ENCODE measurements at regions not wholly inside any gene's neighbourhood (a gene's known extent, or its start where the extent isn't known, plus 50 kb on each side); places are given as distances from the start of the nearest gene placed in this dataset.

DNA sequence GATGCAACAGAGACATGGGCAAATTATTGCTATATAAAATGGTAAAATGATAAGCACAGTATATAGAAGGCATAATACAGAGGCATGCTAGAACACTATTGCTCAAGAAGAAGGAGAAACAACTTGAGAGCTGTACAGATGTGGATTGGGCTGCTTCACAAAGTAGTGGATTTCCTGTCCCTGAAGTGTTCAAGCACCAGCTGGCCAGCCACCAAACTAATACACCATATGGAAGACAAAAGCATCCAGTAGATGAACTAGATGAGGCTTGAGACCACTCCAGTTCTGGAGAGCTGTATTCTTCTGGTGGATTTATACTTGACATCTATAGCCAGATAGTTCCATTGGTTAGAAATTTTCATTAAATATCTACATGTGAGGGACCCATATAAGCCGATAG lies 134.1 kb upstream of the GNAO1 start:
- no peak overlapping the region for H3K4me3 ChIP-seq (ENCODE audit: low read length)
- TF ChIP-seq CTCF (conservative IDR thresholded peaks at IDR 0.05; ENCODE audit: low read depth, low read length), result no peak
- no peak for DNase-seq (ENCODE audit: low read depth)

DNA sequence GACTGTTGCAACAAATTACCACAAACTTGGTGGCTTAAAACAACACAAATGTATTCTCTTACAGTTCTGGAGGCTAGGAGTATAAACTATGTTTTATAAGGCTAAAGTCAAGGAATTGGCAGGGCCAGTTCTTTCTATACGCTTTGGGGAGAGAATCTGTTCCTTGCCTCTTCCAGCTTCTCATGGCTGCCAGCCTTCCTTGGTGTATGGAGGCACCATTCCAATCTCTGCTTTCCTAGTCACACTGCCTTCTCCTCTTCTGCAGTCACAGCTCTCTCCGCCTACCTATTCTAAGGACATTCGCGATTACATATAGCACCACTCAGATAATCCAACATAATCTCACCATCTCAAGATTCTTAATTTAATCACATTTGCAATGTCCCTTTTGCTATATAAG lies 140.4 kb upstream of the GNAO1 start:
- DNase-seq (ENCODE audit: low read depth), result no peak
- no peak for TF ChIP-seq CTCF (conservative IDR thresholded peaks at IDR 0.05; ENCODE audit: low read depth, low read length)
- no peak overlapping the region for H3K4me3 ChIP-seq (ENCODE audit: low read length)

DNA sequence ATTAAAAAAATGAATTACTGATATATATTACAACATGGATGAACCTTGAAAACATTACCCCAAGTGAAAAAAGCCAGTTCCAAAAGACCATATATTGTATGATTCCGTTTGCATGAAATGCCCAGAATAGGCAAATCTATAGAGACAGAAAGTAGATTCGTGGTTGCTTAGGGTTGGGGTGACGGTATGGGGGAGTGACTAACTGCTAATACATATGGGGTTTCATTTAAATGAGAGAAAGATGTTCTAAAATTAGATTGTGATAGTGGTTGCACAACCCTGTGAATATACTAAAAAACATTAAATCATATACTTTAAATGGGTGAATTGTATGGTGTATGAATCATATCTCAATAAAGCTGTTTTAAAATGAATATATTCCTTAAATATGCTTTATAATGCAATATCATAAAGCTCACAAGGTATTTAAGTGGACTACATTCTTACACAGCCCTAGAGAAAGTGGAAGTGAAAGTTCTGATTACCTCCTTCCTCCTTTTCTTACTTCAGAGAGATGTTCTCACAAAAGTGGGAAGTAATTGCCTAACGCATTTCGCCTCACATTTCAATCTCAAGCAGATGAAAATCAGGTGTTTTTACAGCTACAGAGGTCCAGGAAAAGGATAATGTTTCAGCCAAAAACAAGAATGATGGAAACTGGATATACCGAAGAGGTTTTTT lies 142.7 kb upstream of the GNAO1 start:
- H3K4me3 ChIP-seq (ENCODE audit: low read length), result no peak overlapping the region
- DNase-seq (ENCODE audit: low read depth), result no peak
- TF ChIP-seq CTCF (conservative IDR thresholded peaks at IDR 0.05; ENCODE audit: low read depth, low read length), result no peak

GRCh38 chr16:56047307-56048234 lies 143.7 kb upstream of the GNAO1 start:
- TF ChIP-seq CTCF (conservative IDR thresholded peaks at IDR 0.05; ENCODE audit: low read depth, low read length), result no peak
- no peak overlapping the region for H3K4me3 ChIP-seq (ENCODE audit: low read length)
- no peak for DNase-seq (ENCODE audit: low read depth)

- TF ChIP-seq CTCF (conservative IDR thresholded peaks at IDR 0.05; ENCODE audit: low read depth, low read length), result no peak
- DNase-seq (ENCODE audit: low read depth), result no peak
- H3K4me3 ChIP-seq (ENCODE audit: low read length), result no peak overlapping the region
Measured at GRCh38 chr16:56042416-56042815, 148.9 kb upstream of the GNAO1 start.

- no peak overlapping the region for H3K4me3 ChIP-seq (ENCODE audit: low read length)
- TF ChIP-seq CTCF (conservative IDR thresholded peaks at IDR 0.05; ENCODE audit: low read depth, low read length), result no peak
- DNase-seq (ENCODE audit: low read depth), result no peak
Measured at GRCh38 chr16:56041556-56042140, 149.6 kb upstream of the GNAO1 start.

Data from retinal pigment epithelial cell (primary cell).